ENCODE measurements at regions not wholly inside any gene's neighbourhood (a gene's known extent, or its start where the extent isn't known, plus 50 kb on each side); places are given as distances from the start of the nearest gene placed in this dataset.

GRCh38 chr1:38776466-38777065 is 83.0 kb downstream of the RRAGC start (continued):
- TF ChIP-seq IRF2 (CRISPR knock-in tag; IDR thresholded peaks at IDR 0.05), result no peak
- no peak for TF ChIP-seq PHF20 (IDR thresholded peaks at IDR 0.05; ENCODE audit: partially characterized antibody)
- no peak for TF ChIP-seq HNRNPH1 (optimal IDR thresholded peaks at IDR 0.05; ENCODE audit: low read depth, low read length)
- no peak for TF ChIP-seq ZNF57 (CRISPR knock-in tag; IDR thresholded peaks at IDR 0.05)
- peak; percentile 95 for TF ChIP-seq ZFP36 (IDR thresholded peaks at IDR 0.05; ENCODE audit: low read depth, low read length, partially characterized antibody)
- TF ChIP-seq BCOR (IDR thresholded peaks at IDR 0.05), result peak; percentile 61
- no peak for TF ChIP-seq ERF (CRISPR knock-in tag; IDR thresholded peaks at IDR 0.05)
- TF ChIP-seq NUFIP1 (IDR thresholded peaks at IDR 0.05; ENCODE audit: partially characterized antibody), result no peak
- TF ChIP-seq FOXM1 (IDR thresholded peaks at IDR 0.05; ENCODE audit: low read depth), result no peak
- TF ChIP-seq FOXM1 (CRISPR knock-in tag; IDR thresholded peaks at IDR 0.05; ENCODE audit: low read depth), result no peak
- no peak for TF ChIP-seq PCBP1 (IDR thresholded peaks at IDR 0.05; ENCODE audit: low read depth, low read length, poor library complexity, severe bottlenecking)
- TF ChIP-seq PHF21A (IDR thresholded peaks at IDR 0.05; ENCODE audit: borderline replicate concordance, low read depth), result no peak
- no peak for TF ChIP-seq RBM39 (optimal IDR thresholded peaks at IDR 0.05; ENCODE audit: low read depth, low read length)
- no peak for TF ChIP-seq USF2 (CRISPR knock-in tag; IDR thresholded peaks at IDR 0.05)
- no peak for TF ChIP-seq ZNF134 (CRISPR knock-in tag; conservative IDR thresholded peaks at IDR 0.05)
- TF ChIP-seq NONO (IDR thresholded peaks at IDR 0.05; ENCODE audit: low read depth in 2 of 2, low read length in 1 of 2), result no peak
- peak; percentile 78 for TF ChIP-seq RBM25 (IDR thresholded peaks at IDR 0.05; ENCODE audit: low read depth, low read length, severe bottlenecking)
- TF ChIP-seq NFRKB (IDR thresholded peaks at IDR 0.05; ENCODE audit: low read depth), result no peak
- no peak for TF ChIP-seq TFAP4 (CRISPR knock-in tag; IDR thresholded peaks at IDR 0.05; ENCODE audit: borderline replicate concordance)
- TF ChIP-seq CC2D1A (IDR thresholded peaks at IDR 0.05), result no peak
- no peak for TF ChIP-seq RFX1 (IDR thresholded peaks at IDR 0.05)

All from K562 (cell line).